ENCODE measurements at regions not wholly inside any gene's neighbourhood (a gene's known extent, or its start where the extent isn't known, plus 50 kb on each side); places are given as distances from the start of the nearest gene placed in this dataset.

DNA sequence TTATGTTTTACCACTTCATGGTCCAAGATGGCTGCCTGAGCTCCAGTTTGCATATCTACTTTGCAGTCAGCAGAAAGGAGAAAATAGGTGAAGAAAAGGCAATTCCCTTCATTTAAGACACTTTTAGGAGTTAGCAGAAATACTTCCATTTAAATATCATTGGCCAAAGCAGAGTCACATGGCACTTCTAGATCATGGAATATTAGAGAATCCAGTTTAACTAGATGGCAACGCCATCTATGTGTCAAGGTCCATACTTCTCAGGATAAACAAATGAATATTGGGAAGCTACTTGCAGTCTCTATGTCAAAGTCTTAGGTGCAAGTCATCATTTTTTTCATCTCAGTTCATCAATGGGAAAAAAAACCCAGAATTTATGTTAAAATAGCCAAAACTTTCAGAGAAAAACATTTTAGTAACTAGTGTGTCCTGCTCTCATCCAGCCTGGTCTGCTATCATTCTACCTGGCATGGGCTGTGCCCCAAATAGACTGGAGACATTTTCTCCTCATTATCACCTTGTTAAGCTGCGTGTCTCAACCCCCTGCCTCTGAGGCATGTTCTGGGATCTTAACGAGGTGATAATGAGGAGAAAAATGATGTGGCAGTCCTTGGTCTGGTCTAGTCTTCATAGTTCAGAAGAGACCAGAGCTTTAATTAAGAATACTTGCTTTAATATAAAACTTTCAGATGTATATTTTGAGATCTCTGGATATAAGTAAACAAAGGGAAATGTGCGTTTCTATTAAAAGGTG, 227.3 kb downstream of the TBX18 start:
- no peaks in the 10 kb centered on the region for H3F3A ChIP-seq (replicated peaks; ENCODE audit: insufficient read depth)
- peaks cover 0 to 3% of the 10 kb centered on the region in 2 experiments; a peak in 2 of 4 replicates for H3K4me1 ChIP-seq (ENCODE audit: control insufficient read depth in 1 of 2, insufficient read depth in 2 of 2, low read depth in 1 of 2, low read length in 1 of 2)
- peaks cover 5% of the 10 kb centered on the region; the same call in 1 of the 2 replicates for H3K9me3 ChIP-seq
- H3K27ac ChIP-seq (ENCODE audit: low read depth in 2 of 2, low read length in 1 of 2), result no peak overlapping the region
- H3K36me3 ChIP-seq (replicated peaks in 1 of 2; ENCODE audit: control insufficient read depth in 1 of 2, insufficient read depth in 2 of 2, low read length in 1 of 2), result no peaks in the 10 kb centered on the region
- CTCF ChIA-PET, result interaction anchor here (0.6 to 1.0 kb wide), 2 partner anchors 43 to 93 kb away, joined by 3 read pairs; no protein-coding TSS in a partner anchor
- no peak for DNase-seq
- peaks cover 4% of the 10 kb centered on the region; the same call in 1 of the 2 replicates for H3K9me2 ChIP-seq
- H3K79me2 ChIP-seq (ENCODE audit: insufficient read depth), result no peaks in the 10 kb centered on the region
- TF ChIP-seq CHD2 (IDR thresholded peaks at IDR 0.05; ENCODE audit: low read length, partially characterized antibody), result no peak
- TF ChIP-seq, protein P1, sequence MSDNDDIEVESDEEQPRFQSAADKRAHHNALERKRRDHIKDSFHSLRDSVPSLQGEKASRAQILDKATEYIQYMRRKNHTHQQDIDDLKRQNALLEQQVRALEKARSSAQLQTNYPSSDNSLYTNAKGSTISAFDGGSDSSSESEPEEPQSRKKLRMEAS (IDR thresholded peaks at IDR 0.05; ENCODE audit: low read depth), result no peak
- no peak for TF ChIP-seq SIN3A (IDR thresholded peaks at IDR 0.05; ENCODE audit: borderline replicate concordance, low read depth, low read length)
- TF ChIP-seq EP300 (IDR thresholded peaks at IDR 0.05; ENCODE audit: borderline replicate concordance in 1 of 2, low read depth in 1 of 2, low read length in 1 of 2), result no peak
- TF ChIP-seq ZBTB33 (IDR thresholded peaks at IDR 0.05; ENCODE audit: borderline replicate concordance, low read depth), result no peak
- no peak for TF ChIP-seq RXRA (IDR thresholded peaks at IDR 0.05; ENCODE audit: borderline replicate concordance, low read depth)
- no peak overlapping the region for H3K9ac ChIP-seq
- H4K20me1 ChIP-seq (ENCODE audit: insufficient read depth), result no peaks in the 10 kb centered on the region
- no peak overlapping the region for H3K4me3 ChIP-seq (ENCODE audit: low read depth in 2 of 2, low read length in 1 of 2)
- H3K4me2 ChIP-seq, result no peak overlapping the region
- H3K27me3 ChIP-seq (ENCODE audit: insufficient read depth), result no peaks in the 10 kb centered on the region
- WGBS (ENCODE audit: low lambda C conversion rate), result 85% methylated on average over 4 of the region's 4 CpGs
- no peak overlapping the region for H2AFZ ChIP-seq (ENCODE audit: low read depth)
- POLR2A ChIA-PET, result no interaction called here

GRCh38 chr6:84528201-84528600, 236.2 kb downstream of the TBX18 start:
- H3K9me3 ChIP-seq, result peaks cover 5% of the 10 kb centered on the region; the same call in 1 of the 2 replicates
- H3K79me2 ChIP-seq (ENCODE audit: insufficient read depth), result no peaks in the 10 kb centered on the region
- no peaks in the 10 kb centered on the region for H3K4me1 ChIP-seq (ENCODE audit: control insufficient read depth in 1 of 2, insufficient read depth in 2 of 2, low read depth in 1 of 2, low read length in 1 of 2)
- no peak overlapping the region for H3K9ac ChIP-seq
- no peak overlapping the region for H2AFZ ChIP-seq (ENCODE audit: low read depth)
- no peaks in the 10 kb centered on the region for H3K36me3 ChIP-seq (replicated peaks in 1 of 2; ENCODE audit: control insufficient read depth in 1 of 2, insufficient read depth in 2 of 2, low read length in 1 of 2)
- POLR2A ChIA-PET, result no interaction called here
- no peaks in the 10 kb centered on the region for H4K20me1 ChIP-seq (ENCODE audit: insufficient read depth)
- H3K27me3 ChIP-seq (ENCODE audit: insufficient read depth), result no peaks in the 10 kb centered on the region
- DNase-seq, result no peak
- no peaks in the 10 kb centered on the region for H3F3A ChIP-seq (replicated peaks; ENCODE audit: insufficient read depth)
- CTCF ChIA-PET, result no interaction called here
- H3K27ac ChIP-seq (ENCODE audit: low read depth in 2 of 2, low read length in 1 of 2), result no peak overlapping the region
- H3K9me2 ChIP-seq, result no peaks in the 10 kb centered on the region
- no peak overlapping the region for H3K4me3 ChIP-seq (ENCODE audit: low read depth in 2 of 2, low read length in 1 of 2)
- H3K4me2 ChIP-seq, result no peak overlapping the region
- TF ChIP-seq CHD2 (IDR thresholded peaks at IDR 0.05; ENCODE audit: low read length, partially characterized antibody) (no peak), REST (IDR thresholded peaks at IDR 0.05; ENCODE audit: low read depth, low read length) (no peak), RXRA (IDR thresholded peaks at IDR 0.05; ENCODE audit: borderline replicate concordance, low read depth) (no peak), ELF1 (IDR thresholded peaks at IDR 0.05) (no peak), USF2 (IDR thresholded peaks at IDR 0.05; ENCODE audit: borderline replicate concordance, low read depth, low read length) (no peak), NRF1 (IDR thresholded peaks at IDR 0.05; ENCODE audit: low read depth, low read length) (no peak), GABPA (IDR thresholded peaks at IDR 0.05; ENCODE audit: low read depth) (no peak), NFIC (IDR thresholded peaks at IDR 0.05; ENCODE audit: borderline replicate concordance) (no peak), FOXJ3 (CRISPR knock-in tag; IDR thresholded peaks at IDR 0.05) (no peak), POLR2AphosphoS5 (IDR thresholded peaks at IDR 0.05; ENCODE audit: low read depth, low read length) (no peak), ZBTB33 (IDR thresholded peaks at IDR 0.05; ENCODE audit: borderline replicate concordance, low read depth) (no peak), FOSL2 (IDR thresholded peaks at IDR 0.05; ENCODE audit: borderline replicate concordance, low read depth) (no peak), MXI1 (IDR thresholded peaks at IDR 0.05; ENCODE audit: low read depth, low read length) (no peak), MEF2A (IDR thresholded peaks at IDR 0.05; ENCODE audit: borderline replicate concordance, low read depth) (no peak), YY1 (IDR thresholded peaks at IDR 0.05; ENCODE audit: low read depth) (no peak)
